NT2/D1 (cell line): ENCODE measurements at regions not wholly inside any gene's neighbourhood (a gene's known extent, or its start where the extent isn't known, plus 50 kb on each side); places are given as distances from the start of the nearest gene placed in this dataset.
"Not testable (repeated sequence)": the region's sequence is repeated elsewhere in the genome, so short reads cannot be mapped to it uniquely, and the experiment has no call there.

Experiments used
- DNase-seq: peaks from one replicate; pipeline ENCODE4 v3.0.0-alpha.2; 2011; ENCODE audit warnings: low read depth, low spot score
- H3K27me3 ChIP-seq: 2 replicates; pipeline ENCODE4 v1.6.0; 2011; ENCODE audit warnings: mild to moderate bottlenecking; ENCODE audit not compliant: insufficient read length, insufficient read depth
- H3K36me3 ChIP-seq: 2 replicates; pipeline ENCODE4 v1.6.1; 2011; ENCODE audit warnings: mild to moderate bottlenecking, low read length, mixed read lengths; ENCODE audit not compliant: insufficient read depth, insufficient read length
- H3K4me1 ChIP-seq: 2 replicates; pipeline ENCODE4 v1.5.1; 2011; ENCODE audit not compliant: insufficient read depth, insufficient read length
- H3K4me3 ChIP-seq: 2 replicates; pipeline ENCODE4 v1.5.1; 2011; ENCODE audit warnings: low read depth; ENCODE audit not compliant: insufficient read length
- H3K9ac ChIP-seq: 2 replicates; pipeline ENCODE4 v1.6.0; 2011; ENCODE audit warnings: low read depth; ENCODE audit not compliant: insufficient read length
- H3K9me3 ChIP-seq: 2 replicates; pipeline ENCODE4 v1.5.1; 2011; ENCODE audit warnings: mild to moderate bottlenecking, low read length; ENCODE audit not compliant: insufficient read depth
- SUZ12 ChIP-seq: IDR thresholded peaks from 2 replicates; pipeline ENCODE4 v1.6.1; 2011; ENCODE audit not compliant: insufficient read length, insufficient read depth; ENCODE audit errors: extremely low read depth
- YY1 ChIP-seq: IDR thresholded peaks from 2 replicates; pipeline ENCODE4 v1.6.1; 2011; ENCODE audit not compliant: insufficient read length, insufficient read depth
- ZNF274 ChIP-seq: IDR thresholded peaks from 2 replicates; pipeline ENCODE4 v1.6.1; 2011; ENCODE audit warnings: mild to moderate bottlenecking, low read depth, low read length

DNA sequence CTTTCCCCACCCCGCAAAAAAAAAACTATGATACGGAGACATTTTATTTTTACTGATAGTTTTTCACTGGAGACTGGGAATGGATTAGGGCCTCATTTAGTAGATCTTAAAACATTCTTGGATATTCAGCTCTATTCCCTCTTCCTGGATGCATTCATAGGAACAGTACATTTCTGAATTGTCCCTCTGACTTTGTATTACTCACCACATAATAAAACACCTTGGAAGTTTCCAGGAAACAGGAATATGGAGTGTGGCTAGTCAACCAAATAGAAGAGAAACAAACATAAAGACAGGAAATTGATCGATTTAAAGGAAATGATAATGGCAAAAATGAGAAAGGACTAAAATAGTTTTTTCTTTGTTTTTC is 147.7 kb downstream of the GPX5 start:
- Histone ChIP-seq H3K4me3 (no peak overlapping the region), H3K36me3 (no peaks in the 10 kb centered on the region)

DNA sequence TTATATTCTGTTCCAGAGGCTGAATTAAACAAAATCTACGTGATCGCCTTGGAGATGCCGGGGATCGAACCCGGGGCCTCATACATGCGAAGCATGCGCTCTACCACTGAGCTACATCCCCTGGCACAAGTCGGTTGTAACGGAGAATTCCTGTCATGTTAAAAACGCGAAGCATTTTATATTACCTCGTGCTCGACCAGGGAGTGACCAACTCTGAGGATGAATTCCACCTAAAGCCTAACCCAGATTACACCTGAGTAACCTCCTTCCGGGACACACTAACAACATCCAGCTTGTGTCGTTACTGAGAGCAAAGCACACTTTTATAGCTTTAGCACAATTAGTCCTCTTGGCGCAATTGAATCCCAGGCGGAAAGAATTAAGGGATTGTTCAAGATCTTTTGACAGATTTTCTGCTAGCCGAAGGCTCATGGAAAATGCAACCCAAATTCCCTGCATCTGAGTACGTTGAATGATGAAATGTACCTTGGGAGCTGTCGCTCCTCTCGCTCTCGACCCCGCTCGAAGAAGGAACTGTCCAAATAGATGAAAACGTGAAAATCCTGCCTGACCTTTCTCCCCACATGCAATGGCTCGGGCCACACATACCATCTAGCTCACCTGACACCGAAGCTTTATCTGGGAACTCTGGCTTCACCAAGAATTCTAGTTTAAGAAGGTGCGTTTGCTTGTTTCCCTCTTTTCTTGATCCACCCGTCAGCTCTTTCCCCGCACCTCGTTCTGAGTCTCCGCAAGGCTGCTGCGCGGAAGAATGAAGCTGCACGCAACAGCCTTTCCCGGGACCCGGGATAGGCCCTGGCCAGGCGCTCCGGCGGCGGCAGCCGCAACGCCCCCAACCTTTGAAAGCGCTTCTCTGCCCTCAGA is 148.3 kb downstream of the GPX5 start:
- Histone ChIP-seq H3K4me1 (no peaks in the 10 kb centered on the region), H3K9ac (peak overlapping the region; percentile 27), H3K4me3 (peak overlapping the region; percentile 59), H3K9me3 (no peaks in the 10 kb centered on the region), H3K36me3 (no peaks in the 10 kb centered on the region), H3K27me3 (peaks cover 18% of the 10 kb centered on the region)
- DNase-seq = peak; percentile 35
- no peak for TF ChIP-seq ZNF274
- TF ChIP-seq YY1 = no peak
- TF ChIP-seq SUZ12 = no peak

More for the DNA sequence above, 147.7 kb downstream of the GPX5 start:
- Histone ChIP-seq H3K9me3 (no peaks in the 10 kb centered on the region), H3K9ac (no peak overlapping the region), H3K27me3 (peaks cover 18% of the 10 kb centered on the region), H3K4me1 (no peaks in the 10 kb centered on the region)
- no peak for DNase-seq
- no peak for TF ChIP-seq YY1
- TF ChIP-seq ZNF274 = no peak
- no peak for TF ChIP-seq SUZ12

DNA sequence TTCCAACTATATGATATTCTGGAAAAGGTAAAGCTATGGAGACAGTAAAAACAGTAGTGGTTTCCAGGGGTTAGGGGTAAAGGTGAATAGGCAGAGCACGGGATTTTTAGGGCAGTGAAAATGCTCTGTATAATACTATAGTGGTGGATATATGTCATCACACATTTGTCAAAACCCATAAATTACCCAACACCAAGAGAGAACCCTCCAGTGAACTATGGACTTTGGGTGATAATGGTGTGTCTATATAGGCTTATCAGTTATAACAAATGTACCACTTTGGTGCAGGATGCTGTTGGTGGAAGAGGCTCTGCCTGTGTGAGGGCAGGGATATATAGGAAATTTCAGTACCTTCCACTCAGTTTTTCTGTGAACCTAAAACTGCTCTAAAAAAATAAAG is 149.9 kb downstream of the GPX5 start:
- no peak for TF ChIP-seq SUZ12
- TF ChIP-seq ZNF274 = no peak
- no peak for TF ChIP-seq YY1
- no peaks in the 10 kb centered on the region for H3K4me1 ChIP-seq
- H3K9ac ChIP-seq = no peak overlapping the region
- no peak for DNase-seq
- H3K9me3 ChIP-seq = no peaks in the 10 kb centered on the region
- H3K36me3 ChIP-seq = no peaks in the 10 kb centered on the region
- peaks cover 18% of the 10 kb centered on the region for H3K27me3 ChIP-seq
- no peak overlapping the region for H3K4me3 ChIP-seq

DNA sequence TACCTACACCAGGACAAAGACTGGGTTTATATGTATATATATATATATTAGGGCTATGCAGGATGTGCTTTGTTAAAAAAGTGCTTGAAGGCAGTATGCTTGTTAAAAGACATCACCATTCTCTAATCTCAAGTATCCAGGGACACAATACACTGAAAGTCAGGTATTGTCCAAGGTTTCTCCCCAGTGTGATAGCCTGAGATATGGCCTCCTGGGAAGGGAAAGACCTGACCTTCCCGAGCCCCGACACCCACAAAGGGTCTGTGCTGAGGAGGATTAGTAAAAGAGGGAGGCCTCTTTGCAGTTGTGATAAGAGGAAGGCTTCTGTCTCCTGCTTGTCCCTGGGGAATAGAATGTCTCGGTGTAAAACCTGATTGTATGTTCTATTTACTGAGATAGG is 156.9 kb downstream of the GPX5 start:
- H3K9ac ChIP-seq = no peak overlapping the region
- no peak overlapping the region for H3K4me3 ChIP-seq

DNA sequence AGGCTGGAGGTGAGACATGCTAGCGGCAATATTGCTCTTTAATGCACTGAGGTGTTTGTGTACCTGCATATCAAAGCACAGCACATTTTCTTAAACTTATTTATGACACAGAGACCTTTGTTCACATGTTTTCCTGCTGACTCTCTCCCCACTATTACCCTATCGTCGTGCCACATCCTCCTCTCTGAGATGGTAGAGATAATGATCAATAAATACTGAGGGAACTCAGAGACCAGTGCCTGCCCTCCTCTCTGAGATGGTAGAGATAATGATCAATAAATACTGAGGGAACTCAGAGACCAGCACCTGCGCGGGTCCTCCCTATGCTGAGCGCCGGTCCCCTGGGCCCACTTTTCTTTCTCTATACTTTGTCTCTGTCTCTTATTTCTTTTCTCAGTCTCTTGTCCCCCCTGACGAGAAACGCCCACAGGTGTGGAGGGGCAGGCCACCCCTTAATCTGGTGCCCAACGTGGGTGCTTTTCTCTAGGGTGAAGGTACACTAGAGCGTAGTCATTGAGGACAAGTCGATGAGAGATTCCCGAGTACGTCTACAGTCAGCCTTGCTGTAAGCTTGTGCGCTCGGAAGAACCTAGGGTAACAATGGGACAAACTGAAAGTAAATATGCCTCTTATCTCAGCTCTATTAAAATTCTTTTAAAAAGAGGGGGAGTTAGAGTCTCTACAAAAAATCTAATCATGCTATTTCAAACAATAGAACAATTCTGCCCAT is 157.4 kb downstream of the GPX5 start:
- not testable (repeated sequence) for H3K4me3 ChIP-seq, H3K9ac ChIP-seq, H3K9me3 ChIP-seq, H3K36me3 ChIP-seq, H3K27me3 ChIP-seq, H3K4me1 ChIP-seq, DNase-seq

More for the DNA sequence above, 156.9 kb downstream of the GPX5 start:
- H3K27me3 ChIP-seq = no peaks in the 10 kb centered on the region
- TF ChIP-seq SUZ12 (no peak), YY1 (no peak), ZNF274 (no peak)
- DNase-seq = no peak
- H3K9me3 ChIP-seq = no peaks in the 10 kb centered on the region
- no peaks in the 10 kb centered on the region for H3K36me3 ChIP-seq
- no peaks in the 10 kb centered on the region for H3K4me1 ChIP-seq

DNA sequence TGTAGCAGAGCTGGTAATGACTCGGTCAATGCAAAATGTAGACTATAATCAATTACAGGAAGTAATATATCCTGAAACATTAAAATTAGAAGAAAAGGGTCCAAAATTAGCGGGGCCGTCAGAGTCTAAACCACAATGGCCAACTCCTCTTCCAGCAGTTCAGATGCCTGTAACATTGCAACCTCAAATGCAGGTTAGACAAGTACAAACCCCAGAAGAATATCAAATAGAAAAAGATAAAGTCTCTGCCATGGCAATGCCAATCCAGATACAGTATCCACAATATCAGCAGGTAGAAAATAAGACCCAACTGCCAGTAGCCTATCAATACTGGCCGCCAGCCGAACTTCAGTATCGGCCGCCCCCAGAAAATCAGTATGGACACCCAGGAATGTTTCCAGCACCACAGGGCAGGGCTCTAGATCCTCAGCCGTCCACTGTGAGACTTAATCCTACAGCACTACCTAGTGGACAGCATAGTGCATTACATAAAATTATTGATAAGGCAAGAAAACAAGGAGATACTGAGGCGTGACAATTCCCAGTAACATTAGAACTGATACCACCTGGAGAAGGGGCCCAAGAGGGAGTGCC is 158.4 kb downstream of the GPX5 start:
- TF ChIP-seq ZNF274 (no peak), YY1 (no peak), SUZ12 (no peak)

DNA sequence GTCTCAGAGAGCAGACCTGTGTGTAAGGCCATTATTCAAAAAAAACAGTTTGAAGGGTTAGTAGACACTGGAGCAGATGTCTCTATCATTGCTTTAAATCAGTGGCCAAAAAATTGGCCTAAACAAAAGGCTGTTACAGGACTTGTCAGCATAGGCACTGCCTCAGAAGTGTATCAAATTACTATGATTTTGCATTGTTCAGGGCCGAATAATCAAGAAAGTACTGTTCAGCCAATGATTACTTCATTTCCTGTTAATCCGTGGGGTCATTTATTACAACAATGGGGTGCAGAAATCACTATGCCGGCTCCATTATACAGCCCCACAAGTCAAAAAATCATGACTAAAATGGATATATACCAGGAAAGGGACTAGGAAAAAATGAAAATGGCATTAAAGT is 160.3 kb downstream of the GPX5 start:
- H3K4me1 ChIP-seq, H3K9me3 ChIP-seq, H3K4me3 ChIP-seq, DNase-seq, H3K27me3 ChIP-seq, H3K36me3 ChIP-seq, H3K9ac ChIP-seq: not testable (repeated sequence)

More for the DNA sequence above, 158.4 kb downstream of the GPX5 start:
- no peak overlapping the region for H3K4me3 ChIP-seq
- H3K4me1 ChIP-seq = no peaks in the 10 kb centered on the region
- H3K9me3 ChIP-seq = no peaks in the 10 kb centered on the region
- H3K27me3 ChIP-seq = no peaks in the 10 kb centered on the region
- no peaks in the 10 kb centered on the region for H3K36me3 ChIP-seq
- no peak overlapping the region for H3K9ac ChIP-seq
- DNase-seq = no peak

DNA sequence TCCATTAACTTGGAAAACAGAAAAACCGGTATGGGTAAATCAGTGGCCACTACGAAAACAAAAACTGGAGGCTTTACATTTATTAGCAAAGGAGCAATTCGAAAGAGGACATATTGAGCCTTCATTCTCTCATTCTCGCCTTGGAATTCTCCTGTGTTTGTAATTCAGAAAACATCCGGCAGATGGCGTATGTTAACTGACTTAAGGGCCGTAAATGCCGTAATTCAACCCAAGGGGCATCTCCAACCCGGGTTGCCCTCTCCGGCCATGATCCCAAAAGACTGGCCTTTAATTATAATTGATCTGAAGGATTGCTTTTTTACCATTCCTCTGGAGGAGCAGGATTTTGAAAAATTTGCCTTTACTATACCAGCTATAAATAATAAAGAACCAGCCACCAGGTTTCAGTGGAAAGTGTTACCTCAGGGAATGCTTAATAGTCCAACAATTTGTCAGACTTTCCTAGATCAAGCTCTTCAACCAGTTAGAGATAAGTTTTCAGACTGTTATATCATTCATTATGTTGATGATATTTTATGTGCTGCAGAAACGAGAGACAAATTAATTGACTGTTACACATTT is 160.9 kb downstream of the GPX5 start:
- not testable (repeated sequence) for H3K4me3 ChIP-seq, H3K4me1 ChIP-seq, H3K9me3 ChIP-seq, DNase-seq, H3K36me3 ChIP-seq, H3K9ac ChIP-seq, H3K27me3 ChIP-seq

DNA sequence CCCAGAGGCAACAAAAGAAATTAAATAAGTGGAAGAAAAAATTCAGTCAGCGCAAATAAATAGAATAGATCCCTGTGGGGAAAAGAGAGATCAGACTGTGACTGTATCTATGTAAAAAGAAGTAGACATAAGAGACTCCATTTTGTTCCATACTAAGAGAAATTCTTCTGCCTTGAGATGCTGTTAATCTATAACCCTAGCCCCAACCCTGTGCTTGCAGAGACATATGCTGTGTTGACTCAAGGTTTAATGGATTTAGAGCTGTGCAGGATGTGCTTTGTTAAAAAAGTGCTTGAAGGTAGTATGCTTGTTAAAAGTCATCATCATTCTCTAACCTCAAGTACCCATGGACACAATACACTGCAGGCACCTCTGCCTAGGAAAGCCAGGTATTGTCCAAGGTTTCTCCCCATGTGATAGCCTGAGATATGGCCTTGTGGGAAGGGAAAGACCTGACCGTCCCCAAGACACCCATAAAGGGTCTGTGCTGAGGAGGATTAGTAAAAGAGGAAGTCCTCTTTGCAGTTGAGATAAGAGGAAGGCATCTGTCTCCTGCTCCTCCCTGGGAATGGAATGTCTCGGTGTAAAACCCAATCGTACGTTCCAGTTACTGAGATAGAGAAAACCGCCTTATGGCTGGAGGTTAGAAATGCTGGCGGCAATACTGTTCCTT is 161.8 kb downstream of the GPX5 start:
- H3K9me3 ChIP-seq, H3K9ac ChIP-seq, H3K36me3 ChIP-seq, DNase-seq, H3K27me3 ChIP-seq, H3K4me3 ChIP-seq, H3K4me1 ChIP-seq: not testable (repeated sequence)

DNA sequence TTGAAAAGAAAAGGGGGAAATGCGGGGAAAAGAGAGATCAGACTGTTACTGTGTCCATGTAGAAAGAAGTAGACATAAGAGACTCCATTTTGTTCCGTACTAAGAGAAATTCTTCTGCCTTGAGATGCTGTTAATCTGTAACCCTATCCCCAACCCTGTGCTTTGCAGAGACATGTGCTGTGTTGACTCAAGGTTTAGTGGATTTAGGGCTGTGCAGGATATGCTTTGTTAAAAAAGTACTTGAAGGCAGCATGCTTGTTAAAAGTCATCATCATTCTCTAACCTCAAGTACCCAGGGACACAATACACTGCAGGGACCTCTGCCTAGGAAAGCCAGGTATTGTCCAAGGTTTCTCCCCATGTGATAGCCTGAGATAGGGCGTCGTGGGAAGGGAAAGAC is 166.3 kb downstream of the GPX5 start:
- not testable (repeated sequence) for H3K9ac ChIP-seq, H3K36me3 ChIP-seq, H3K9me3 ChIP-seq, DNase-seq, H3K4me3 ChIP-seq, H3K4me1 ChIP-seq, H3K27me3 ChIP-seq
